ENCODE measurements at regions not wholly inside any gene's neighbourhood (a gene's known extent, or its start where the extent isn't known, plus 50 kb on each side); places are given as distances from the start of the nearest gene placed in this dataset.

- TF ChIP-seq CTCF (conservative IDR thresholded peaks at IDR 0.05) (no peak), EZH2 (IDR thresholded peaks at IDR 0.05; ENCODE audit: low read depth) (no peak)
Measured at GRCh38 chr6:33959661-33960344, 156.0 kb upstream of the MLN start.
